Left lung (tissue), 4 donors: ENCODE measurements at regions not wholly inside any gene's neighbourhood (a gene's known extent, or its start where the extent isn't known, plus 50 kb on each side); places are given as distances from the start of the nearest gene placed in this dataset.
A peak's percentile ranks its signal among the peaks of the same experiment; 100 is the strongest.

Source experiments
- ATAC-seq: fragments of 200-7000 bp; cut with Tn5 transposase; one replicate; pipeline ENCODE4 v1.9.1; 2020; ENCODE audit warnings: moderate library complexity
- DNase-seq, 4 donors: peaks; one replicate each; pipeline ENCODE4 v3.0.0-alpha.2; 2013 to 2020
- H3K27ac ChIP-seq, 2 donors: fragments of 200-600 bp; sonication (generic) in 1 of 2; one replicate each; pipeline versions ENCODE4 v1.5.0 to v1.8.0; 2020 to 2021
- H3K27me3 ChIP-seq, 2 donors: fragments of 200-600 bp; sonication (generic) in 1 of 2; one replicate each; pipeline versions ENCODE4 v1.5.0 to v1.8.0; 2020 to 2021
- H3K36me3 ChIP-seq, 2 donors: fragments of 200-600 bp; sonication (generic) in 1 of 2; one replicate each; pipeline versions ENCODE4 v1.5.0 to v1.8.0; 2020 to 2021
- H3K4me1 ChIP-seq, 2 donors: fragments of 200-600 bp; one replicate each; pipeline ENCODE4 v1.8.0; 2021
- H3K4me3 ChIP-seq, 2 donors: fragments of 200-600 bp; sonication (generic) in 1 of 2; one replicate each; pipeline versions ENCODE4 v1.5.0 to v1.8.0; 2020 to 2021; ENCODE audit warnings: mild to moderate bottlenecking in 1 of 2
- H3K9me3 ChIP-seq, 2 donors: fragments of 200-600 bp; sonication (generic) in 1 of 2; one replicate each; pipeline versions ENCODE4 v1.5.0 to v1.8.0; 2020 to 2021
- intact Hi-C, 2 donors: fragments of 100-400 bp; cut with DNase I; formaldehyde crosslinking; loops; one replicate each; pipeline versions ENCODE4 v1.11.2 to v1.14.2; 2022
- TF ChIP-seq, protein P1 (sequence below), 2 donors: fragments of 200-600 bp; sonication (generic) in 1 of 2; IDR thresholded peaks; one replicate each; pipeline versions ENCODE4 v1.5.0 to v1.8.0; 2021; ENCODE audit warnings: antibody characterized with exemption in 2 of 2
- donor health status: DM: no; HTN: yes; CAD: no.
- donor health status: DM: no; HTN: no; CAD: no.

DNA sequence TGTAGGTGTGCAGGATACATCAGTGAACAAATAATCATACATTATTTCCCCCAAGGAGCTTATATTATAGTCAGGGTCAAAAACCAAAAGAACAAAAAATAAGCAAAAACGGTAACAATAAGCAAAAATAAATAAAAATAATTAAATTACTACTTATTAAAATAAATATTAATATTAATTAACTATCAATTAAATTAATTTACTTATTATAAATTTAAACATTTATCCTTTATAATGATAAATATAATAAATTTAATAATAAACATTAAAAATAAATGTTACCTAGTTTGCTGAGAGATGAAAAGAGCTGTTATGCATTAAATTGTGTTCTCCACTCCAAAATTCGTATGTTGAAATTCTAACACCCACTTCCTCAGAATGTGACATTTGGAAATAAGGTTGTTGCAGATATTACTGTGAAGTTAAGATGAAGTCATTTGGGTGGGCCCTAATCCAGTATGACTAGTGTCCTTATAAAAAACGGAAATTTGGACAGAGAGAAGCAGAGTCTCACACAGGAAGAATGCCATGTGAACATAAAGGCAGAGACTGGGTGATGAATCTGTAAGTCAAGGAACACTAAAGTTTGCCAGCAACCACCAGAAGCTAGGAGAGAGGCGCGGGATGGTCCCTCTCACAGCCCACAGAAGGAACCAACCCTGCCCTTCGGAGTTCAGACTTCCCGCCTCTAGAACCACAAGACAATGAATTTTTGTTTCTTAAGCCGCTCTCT lies 67.2 kb upstream of the IBSP start:
- ATAC-seq (peak; percentile 35), DNase-seq (peak in 1 of 4 donors; percentile 10)
- intact Hi-C loops, result no loop called here
- Histone ChIP-seq H3K4me1 (no peaks in the 10 kb centered on the region), H3K36me3 (no peaks in the 10 kb centered on the region), H3K27me3 (no peaks in the 10 kb centered on the region), H3K9me3 (no peaks in the 10 kb centered on the region), H3K4me3 (no peak overlapping the region), H3K27ac (no peak overlapping the region)
- TF ChIP-seq, protein P1, sequence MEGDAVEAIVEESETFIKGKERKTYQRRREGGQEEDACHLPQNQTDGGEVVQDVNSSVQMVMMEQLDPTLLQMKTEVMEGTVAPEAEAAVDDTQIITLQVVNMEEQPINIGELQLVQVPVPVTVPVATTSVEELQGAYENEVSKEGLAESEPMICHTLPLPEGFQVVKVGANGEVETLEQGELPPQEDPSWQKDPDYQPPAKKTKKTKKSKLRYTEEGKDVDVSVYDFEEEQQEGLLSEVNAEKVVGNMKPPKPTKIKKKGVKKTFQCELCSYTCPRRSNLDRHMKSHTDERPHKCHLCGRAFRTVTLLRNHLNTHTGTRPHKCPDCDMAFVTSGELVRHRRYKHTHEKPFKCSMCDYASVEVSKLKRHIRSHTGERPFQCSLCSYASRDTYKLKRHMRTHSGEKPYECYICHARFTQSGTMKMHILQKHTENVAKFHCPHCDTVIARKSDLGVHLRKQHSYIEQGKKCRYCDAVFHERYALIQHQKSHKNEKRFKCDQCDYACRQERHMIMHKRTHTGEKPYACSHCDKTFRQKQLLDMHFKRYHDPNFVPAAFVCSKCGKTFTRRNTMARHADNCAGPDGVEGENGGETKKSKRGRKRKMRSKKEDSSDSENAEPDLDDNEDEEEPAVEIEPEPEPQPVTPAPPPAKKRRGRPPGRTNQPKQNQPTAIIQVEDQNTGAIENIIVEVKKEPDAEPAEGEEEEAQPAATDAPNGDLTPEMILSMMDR (IDR thresholded peaks at IDR 0.05), result no peak

GRCh38 chr4:87734084-87734483 lies 65.3 kb upstream of the IBSP start:
- DNase-seq (peak in 1 of 4 donors; percentile 24), ATAC-seq (no peak)
- H3K4me1 ChIP-seq, result no peaks in the 10 kb centered on the region
- no peaks in the 10 kb centered on the region for H3K9me3 ChIP-seq
- H3K36me3 ChIP-seq, result no peaks in the 10 kb centered on the region
- H3K4me3 ChIP-seq, result no peak overlapping the region
- intact Hi-C loops, result no loop called here
- H3K27ac ChIP-seq, result no peak overlapping the region
- TF ChIP-seq, protein P1 (IDR thresholded peaks at IDR 0.05), result no peak
- H3K27me3 ChIP-seq, result no peaks in the 10 kb centered on the region

- ATAC-seq, result no peak
Observed at GRCh38 chr4:87734936-87735335, 64.4 kb upstream of the IBSP start.

DNA sequence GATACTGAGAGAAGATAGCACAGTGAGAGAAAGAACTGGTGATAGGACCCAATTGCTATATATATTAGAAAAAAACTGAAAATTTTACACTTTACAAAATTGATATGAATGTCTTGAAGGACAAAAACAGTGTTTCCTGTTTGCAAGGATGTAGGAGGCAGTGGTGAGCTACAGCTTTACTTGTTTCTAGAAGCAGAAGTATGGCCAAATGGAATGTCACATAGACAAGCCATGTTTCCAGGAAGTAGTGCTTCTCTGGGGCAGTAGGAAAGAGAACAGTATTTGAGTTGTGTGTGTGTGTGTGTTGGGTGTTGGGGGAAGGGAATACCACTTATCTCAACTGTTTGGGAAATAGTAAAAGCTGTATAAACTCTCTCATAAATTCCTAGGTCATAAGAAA lies 60.9 kb upstream of the IBSP start:
- intact Hi-C loops, result no loop called here
- TF ChIP-seq, protein P1 (IDR thresholded peaks at IDR 0.05), result no peak
- no peak overlapping the region for H3K4me3 ChIP-seq

More at GRCh38 chr4:87734936-87735335, 64.4 kb upstream of the IBSP start:
- TF ChIP-seq, protein P1 (IDR thresholded peaks at IDR 0.05), result no peak
- Histone ChIP-seq H3K27me3 (no peaks in the 10 kb centered on the region), H3K4me1 (no peaks in the 10 kb centered on the region), H3K4me3 (no peak overlapping the region), H3K27ac (no peak overlapping the region), H3K36me3 (no peaks in the 10 kb centered on the region), H3K9me3 (no peaks in the 10 kb centered on the region)
- DNase-seq, result no peak
- intact Hi-C loops, result no loop called here

GRCh38 chr4:87739494-87739893 lies 59.9 kb upstream of the IBSP start:
- Histone ChIP-seq H3K27ac (no peak overlapping the region), H3K4me3 (no peak overlapping the region), H3K9me3 (no peaks in the 10 kb centered on the region), H3K4me1 (no peaks in the 10 kb centered on the region), H3K36me3 (no peaks in the 10 kb centered on the region), H3K27me3 (no peaks in the 10 kb centered on the region)
- ATAC-seq, result no peak
- intact Hi-C loops, result no loop called here
- DNase-seq, result no peak
- TF ChIP-seq, protein P1 (IDR thresholded peaks at IDR 0.05), result no peak

More for the DNA sequence above, 60.9 kb upstream of the IBSP start:
- Histone ChIP-seq H3K27ac (no peak overlapping the region), H3K36me3 (no peaks in the 10 kb centered on the region), H3K27me3 (no peaks in the 10 kb centered on the region), H3K4me1 (no peaks in the 10 kb centered on the region), H3K9me3 (no peaks in the 10 kb centered on the region)
- no peak for DNase-seq
- no peak for ATAC-seq
